ENCODE measurements at regions not wholly inside any gene's neighbourhood (a gene's known extent, or its start where the extent isn't known, plus 50 kb on each side); places are given as distances from the start of the nearest gene placed in this dataset.

DNA sequence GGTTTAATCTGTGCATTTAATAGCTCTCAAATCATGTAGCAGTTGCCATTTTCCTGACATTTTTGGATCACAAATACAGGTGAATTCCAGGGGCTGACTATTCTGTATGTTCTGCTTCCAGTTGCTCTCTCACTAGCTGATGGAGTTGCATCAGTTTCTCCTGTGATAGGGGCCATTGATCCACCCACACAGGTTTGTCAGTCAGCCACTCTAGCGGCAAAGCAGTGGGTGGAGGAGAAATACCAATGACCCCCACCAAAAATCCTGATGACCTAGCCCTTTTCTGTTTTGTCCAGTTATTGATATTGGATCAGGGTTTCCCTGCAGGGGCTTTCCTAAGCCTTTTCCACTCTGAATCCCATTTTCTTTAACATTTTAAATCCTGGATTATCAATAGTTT, 72.3 kb upstream of the BTN3A2 start:
- no peak for DNase-seq

DNA sequence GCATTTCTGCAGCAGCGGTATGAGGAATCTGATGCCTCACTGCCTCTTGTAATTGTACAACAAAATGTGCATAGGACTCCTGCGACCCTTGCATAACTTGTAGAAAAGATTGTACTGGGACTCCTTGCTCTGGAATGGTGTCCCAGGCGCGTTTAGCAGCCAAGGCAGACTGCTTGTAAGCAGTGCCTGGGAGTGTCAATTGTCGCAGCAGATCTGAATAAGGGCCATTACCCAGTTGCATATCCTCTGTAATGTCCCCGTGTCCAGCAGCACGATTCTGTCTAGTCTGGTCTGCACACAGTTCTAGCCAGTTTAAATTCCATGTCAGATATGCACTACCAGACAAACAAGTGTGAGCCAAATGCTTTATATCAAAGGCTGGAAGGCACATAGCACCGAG, 70.7 kb upstream of the BTN3A2 start:
- DNase-seq = no peak

DNA sequence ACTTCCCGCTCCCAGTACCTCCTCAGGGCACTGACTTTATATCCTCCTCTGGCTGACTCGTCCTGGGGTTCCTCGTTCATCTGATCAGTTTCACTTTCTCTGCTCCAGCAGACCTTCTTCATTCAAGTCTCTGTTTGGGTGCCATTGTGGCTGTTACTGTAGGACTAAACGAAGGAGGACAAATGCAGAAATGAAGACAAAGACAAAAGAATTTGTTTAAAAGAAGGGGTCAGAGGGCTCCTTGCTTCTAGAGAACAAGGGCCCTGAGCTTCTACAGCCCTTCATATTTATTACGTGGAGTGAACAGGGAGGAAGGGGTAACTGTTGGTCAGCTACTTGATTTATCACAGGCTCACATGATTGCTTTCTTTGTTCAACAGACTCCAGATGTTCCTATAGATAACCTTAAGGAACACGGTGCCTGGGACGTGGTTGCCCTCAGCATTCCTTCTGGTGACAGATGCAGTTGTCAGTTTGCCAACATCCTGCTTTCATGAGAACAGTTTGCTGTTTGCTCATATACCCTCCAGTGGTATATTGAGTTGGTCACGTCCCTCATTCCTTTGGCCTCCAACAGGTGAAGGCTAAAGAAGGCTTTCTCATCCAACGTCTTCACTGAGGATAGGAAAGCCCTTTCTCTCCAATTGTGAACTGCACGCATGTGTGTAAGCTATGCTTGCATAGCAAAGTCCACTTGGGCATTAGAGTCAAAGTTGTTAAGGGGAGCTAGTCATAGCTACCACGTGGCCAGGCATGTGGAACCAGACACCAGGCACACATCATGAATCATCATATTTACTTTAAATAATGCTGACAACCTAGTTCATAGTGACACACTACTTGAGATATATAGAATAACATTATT, 69.1 kb upstream of the BTN3A2 start:
- DNase-seq = peak; percentile 18

DNA sequence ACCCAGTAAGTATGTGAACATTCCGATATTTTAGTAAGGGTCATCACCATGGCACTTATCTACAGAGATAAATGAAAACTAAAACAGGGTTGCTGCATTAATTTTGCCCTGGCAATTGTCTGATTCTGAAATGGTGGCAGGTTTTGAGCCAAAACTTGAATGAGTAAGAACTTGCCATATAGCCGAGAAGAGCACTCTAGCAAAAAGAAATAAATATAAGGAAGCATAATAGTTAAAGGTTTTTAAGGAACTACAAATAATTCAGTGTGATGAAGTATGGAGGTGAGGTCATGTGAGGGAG, 68.5 kb upstream of the BTN3A2 start:
- no peak for DNase-seq

DNA sequence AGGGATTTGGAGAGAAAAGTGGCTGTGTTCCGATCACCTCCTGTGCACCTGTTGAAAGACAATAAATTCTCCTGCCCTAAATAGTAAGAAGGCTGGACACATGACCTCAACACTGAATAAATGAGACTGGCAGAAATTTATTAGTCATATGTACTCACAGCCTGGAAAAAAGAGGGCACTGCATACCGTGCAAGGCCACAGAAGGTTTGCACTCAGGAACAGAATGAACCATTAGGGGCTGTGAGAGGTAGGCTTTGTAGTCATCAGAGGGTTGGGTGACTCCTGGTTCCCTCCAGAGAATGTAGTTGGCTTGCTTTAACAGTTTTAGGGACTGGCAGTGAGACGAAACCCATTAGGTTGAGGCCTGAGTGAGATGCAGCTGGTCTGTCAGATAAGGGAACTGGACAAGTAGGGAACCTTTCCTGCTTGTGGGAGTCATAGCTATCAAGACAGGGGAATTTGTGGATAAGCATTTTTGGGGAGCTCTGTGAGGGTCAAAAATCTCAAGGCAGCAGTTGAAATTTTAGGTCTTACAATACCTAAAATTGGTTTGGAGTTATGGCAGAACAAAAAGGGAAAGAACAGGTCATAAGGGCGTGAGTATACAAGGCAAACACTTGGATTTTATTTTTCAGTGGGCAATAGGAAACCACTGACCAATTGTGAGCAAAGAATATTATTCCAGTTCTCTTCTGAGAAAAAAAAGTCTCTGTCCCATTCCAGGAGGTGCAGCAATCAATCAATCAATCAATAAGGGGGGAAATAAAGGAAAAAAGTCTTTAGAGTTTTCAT, 67.9 kb upstream of the BTN3A2 start:
- no peak for DNase-seq

DNA sequence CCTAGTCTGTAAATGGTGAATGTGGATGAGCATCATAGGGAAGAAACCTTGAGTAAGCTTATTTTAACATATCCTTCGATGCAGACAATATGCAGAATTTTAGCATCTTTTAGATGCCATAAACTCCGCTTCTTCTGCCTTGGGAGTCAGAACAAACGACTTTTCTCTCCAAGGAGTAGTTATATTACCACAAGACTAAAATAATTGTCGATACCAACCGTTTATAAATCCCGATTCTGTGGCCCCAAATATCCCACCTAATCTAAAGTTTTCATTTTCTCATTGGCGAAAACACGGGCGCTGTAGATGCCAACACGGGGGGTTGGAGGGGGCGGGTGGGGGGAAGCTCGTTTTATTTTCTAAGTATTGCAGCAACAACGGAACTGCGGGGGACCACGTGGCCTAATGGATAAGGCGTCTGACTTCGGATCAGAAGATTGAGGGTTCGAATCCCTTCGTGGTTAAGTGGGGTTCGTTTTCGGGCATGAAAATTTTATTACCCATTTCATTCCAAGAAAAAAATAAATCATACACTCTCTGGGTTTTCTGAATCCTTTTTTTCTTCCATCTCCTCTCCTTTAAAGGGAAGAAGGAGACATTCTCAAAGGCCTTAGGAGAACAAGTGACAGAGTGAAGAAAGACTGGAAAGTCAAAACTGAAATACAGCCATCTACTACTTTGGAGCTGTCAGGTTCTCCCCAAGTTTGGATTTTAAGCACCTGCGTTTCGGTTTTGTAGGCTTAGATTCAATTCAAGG, 65.5 kb upstream of the BTN3A2 start:
- DNase-seq = no peak

DNA sequence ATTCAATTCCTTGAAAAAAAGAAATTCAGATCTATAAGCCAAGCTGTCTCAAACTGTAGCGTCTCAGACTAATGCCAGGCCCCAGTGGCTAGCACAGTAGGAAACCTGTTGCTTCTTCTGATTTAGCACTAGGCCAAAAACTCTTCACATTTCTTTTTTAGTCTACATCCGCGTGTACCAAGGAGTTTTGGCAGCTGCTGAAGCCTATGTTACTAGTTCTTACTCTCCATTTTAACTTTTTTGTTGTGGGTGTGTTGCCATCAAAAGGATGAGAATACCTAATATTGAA, 65.0 kb upstream of the BTN3A2 start:
- DNase-seq = no peak

DNA sequence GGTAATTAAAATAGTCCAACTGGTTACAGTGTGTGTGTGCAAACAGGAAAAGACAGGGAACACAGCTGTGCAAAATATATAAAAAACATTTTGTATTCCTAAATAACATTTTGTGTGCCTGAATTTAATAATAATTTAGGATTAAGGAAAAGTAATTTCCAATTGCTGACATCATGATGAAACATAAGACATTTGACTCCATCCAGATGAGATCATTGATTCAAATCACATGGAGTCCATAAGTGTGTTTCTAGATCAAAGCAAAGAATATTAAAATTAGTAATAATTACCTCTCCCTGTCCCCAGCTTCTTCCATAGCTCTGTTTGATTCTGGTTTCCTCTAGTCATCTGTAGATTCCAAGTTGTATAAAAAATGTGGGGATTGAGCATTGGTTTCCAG, 64.6 kb upstream of the BTN3A2 start:
- no peak for DNase-seq

DNA sequence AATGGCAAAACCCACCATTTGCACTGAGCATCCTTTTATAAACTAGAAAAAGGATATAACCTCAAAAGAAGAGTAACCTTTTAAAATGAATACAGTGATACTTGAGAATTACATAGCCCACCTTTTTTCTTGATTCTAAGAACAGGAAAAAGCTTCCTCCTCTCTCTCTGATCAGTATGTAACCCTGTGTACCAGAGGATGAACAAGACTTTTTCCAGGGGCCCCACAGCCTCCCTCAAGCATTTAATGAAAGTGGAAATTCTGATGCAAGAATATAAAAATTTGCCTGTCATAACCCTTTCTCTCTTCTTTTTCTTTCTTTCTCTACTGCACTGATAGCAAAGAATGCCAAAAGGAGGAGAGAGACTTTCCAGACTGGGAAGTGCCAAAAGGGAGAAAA, 64.2 kb upstream of the BTN3A2 start:
- no peak for DNase-seq

DNA sequence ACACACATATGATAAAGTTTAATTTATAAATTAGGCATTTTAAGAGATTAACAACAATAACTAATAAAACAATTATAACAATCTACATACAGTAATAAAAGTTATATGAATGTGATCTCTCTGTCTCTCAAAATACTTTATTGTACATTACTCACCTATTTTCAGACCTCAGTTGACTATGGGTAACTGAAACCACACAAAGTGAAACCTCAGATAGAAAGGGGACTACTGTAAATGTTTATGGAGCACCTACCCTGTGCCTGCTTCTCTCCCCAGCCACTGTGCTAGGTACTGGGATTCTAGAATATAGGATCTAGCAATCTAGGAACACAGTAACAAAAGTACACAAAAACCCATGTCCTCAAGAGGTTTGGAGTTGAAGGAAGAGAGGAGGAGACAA, 63.4 kb upstream of the BTN3A2 start:
- no peak for DNase-seq

DNA sequence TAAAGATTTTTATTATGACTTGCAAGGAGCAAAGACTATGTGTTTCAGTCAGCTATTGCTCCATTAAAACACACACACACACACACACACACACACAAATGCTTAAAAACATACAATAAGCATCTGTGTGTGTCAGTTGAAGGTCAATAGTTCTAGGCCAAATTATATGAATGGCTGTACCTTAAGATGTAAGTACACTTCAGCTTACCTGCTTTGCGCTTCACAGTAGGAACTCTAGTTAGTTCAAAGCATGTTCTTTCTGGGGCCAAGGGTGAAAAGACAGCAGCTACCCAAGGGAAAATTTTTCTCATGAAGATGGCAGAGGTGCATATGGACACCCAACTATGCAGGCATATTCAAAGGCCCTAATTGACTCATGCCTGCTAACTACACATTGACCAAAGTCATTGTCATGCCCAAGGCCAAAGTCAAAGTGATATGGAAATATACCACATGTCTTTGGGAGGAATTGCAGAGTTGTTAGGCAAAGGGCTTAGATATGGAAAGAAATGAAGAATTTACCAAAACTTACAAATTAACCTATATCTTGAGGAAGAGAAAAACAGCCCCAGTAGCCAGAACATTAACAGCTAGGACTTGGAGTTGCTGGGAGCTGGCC, 61.9 kb upstream of the BTN3A2 start:
- DNase-seq = no peak

DNA sequence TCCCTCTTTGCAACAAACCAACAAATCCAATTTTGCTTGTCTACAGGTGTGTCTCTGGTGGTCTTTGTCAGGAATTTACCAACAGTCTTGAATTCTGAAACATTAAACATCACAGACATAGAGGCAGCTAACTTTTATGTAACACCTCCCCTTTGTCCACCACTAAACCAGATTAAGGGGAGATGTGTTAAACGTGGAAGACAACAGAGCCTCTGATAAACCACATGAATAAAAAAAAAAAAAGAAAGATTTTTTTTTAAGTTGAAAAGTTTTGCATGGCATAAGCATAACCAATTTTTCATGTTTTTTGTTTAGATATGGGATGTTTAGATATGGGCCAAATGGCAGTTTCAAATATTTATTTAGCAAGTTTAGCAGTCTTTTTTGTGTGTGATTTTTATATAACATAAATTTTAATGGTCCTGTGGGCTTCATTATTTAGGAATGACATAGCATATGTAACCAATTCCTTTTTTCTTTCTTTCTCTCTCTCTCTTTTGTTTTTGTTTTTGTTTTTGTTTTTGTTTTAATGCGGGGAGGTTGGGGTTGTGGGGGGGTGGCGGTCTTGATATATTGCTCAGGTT, 60.7 kb upstream of the BTN3A2 start:
- DNase-seq = no peak

DNA sequence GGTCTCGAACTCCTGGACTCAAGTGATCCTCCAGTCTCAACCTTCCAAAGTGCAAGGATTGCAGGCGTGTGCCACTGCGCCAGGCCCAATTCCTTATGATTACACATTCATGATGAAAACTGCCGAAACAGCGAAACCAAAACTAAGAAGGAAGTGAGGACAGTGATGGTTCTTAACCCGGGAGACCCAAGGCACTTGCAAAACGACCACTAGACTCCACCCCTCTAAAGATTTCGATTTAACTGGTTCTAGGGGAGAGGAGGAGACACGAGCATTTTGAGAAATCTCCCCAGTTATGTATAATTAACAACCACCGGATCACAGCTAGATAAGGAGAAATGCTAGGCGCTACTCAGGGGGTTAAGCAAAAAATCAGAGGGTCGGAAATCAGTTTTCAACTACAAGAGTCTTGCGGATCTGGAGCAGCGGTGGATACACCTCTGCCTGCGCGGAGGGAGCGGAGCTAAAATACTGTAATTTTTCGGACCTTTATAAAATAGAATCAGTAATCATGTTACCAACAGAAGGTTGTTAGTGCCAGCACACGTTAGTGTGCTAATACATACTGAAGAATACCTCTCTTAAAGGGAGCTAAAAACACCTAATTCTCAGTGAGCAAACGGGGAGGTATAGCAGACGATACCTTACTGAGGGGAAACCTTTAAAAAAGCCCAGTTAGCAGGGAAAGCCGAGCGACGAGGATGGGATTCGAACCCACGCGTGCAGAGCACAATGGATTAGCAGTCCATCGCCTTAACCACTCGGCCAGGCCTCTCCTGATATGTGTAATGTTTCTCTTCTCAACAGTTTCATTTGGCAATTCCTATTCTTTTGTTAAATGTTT, 60.0 kb upstream of the BTN3A2 start:
- no peak for DNase-seq

DNA sequence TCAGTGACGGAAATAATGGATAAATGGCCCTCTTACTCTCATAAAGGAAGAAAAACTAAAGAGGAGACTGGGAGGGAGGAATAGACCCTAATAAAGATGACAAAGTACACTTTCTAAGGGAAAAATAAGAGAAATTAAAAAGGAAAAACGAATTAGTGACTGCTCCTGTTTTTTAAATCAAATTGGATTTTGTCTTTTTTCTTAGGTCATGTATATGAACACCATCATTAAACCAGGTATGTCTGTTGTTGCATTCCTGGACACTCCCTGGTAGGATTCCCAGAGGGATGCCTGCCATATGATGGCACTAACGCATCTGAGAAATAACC, 59.4 kb upstream of the BTN3A2 start:
- DNase-seq = no peak

DNA sequence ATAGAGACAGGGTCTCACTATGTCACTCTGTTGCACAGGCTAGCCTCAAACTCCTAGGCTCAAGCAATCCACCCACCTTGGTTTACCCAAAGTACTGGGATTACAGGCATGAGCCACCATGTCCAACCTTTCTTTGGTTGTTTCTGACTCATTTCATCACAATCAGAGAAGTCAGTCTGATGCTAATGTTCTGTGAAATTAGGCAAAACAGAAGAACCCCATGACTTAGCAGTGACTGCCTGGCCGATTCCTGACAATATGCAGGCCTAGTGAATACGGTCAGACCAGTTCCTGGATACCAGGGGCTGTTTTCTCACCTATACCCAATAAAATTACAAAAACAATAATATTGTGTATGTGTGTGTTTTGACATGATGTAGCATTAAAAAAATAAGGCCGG, 58.8 kb upstream of the BTN3A2 start:
- DNase-seq = no peak

DNA sequence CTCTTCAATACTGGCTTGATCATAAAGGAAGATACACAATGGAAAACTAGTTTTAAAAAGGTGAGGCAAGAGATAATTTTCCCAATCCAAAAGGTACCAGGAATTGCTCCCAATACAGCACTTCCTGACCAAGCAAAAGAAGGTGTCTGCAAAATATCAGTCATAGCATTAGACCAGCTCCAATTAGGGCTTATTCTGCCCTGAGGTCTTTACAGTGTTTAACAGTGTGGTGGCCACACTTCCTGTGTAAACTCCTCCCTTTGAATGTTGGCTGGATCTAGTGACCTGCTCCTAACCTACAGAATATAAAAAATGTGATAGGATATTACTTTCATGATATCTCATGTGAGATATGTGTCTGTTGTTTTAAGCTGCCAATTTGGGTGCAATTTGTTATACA, 57.1 kb upstream of the BTN3A2 start:
- no peak for DNase-seq

DNA sequence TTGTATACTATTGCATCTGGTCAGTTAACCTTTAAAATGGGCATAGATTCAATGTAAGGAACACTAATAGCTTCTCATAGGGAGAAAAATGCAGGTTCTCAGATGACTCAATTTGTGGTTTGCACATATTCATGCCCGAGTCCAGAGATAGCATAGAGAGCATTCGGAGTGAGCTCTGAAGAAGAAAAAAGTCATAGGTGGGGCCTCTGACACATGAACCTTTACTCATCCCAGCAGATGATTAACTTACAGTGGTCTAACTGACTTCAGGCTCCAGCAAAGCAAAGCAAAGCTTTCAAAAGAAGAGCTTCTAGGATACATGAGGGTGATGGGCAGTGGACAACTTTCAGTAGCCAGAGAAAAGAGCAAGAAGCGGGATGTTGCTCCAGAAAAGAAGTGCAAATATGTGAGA, 55.3 kb upstream of the BTN3A2 start:
- no peak for DNase-seq

DNA sequence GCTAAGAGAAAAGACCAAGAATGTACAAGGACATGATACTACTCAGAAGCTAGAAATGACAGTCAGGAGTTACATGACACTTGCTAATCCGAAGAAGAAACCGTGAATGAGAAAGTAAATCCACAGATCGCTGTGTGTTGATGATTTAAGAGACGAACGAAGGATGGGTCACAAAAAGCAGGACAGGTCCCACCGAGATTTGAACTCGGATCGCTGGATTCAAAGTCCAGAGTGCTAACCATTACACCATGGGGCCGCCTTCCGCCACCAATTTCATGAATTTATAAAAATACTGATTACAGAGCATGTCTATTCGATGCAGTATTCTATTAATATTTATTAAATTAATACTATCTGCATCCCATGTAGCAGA, 54.0 kb upstream of the BTN3A2 start:
- no peak for DNase-seq

DNA sequence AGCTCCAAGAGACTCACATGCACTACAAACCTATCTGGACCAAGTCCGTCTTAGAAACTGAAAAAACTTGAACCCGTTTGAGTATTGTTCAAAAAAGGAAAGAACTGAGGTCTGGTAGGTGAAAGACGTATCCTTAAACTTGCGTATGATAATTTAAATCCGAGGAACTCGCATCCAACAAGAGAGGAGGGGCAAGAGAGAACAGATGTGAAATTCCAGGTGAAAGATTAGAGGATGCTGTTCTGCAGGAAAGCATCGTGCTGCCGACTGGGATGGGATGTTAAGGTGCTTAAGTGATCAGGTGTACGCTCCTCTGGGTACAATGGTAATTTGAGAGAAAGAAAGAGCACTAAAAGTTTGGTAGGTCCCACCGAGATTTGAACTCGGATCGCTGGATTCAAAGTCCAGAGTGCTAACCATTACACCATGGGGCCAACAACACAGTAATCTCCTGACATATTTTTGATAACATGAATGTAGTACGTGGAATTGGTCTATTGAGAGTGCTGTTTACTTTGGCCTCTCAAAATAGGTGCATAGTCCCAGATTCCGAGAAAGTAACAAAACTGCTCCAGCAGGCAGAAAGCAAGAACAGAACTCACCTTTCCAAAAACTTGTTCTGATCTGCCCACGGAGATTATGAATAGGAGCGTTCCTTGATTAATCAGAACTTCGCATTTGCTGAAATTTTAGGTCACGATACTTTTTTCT, 53.5 kb upstream of the BTN3A2 start:
- DNase-seq = peak; percentile 90

DNA sequence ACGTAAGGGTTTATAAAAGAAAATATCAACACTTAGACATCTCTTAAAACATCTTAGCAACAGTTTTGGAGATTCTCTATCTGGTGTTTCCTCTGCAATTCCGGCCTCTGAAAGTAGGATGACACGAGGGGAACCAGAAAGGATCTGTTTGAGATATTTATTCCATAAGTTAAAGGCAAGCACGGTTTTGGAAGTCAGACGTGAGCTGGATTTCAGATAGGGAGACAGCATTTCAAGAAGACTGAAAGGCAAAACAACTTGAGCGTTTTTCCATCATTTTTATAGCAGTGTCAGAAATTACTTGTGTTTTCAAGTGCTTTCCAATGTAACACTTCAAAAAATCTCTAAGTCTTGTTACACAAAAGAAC, 52.9 kb upstream of the BTN3A2 start:
- peak; percentile 66 for DNase-seq

DNA sequence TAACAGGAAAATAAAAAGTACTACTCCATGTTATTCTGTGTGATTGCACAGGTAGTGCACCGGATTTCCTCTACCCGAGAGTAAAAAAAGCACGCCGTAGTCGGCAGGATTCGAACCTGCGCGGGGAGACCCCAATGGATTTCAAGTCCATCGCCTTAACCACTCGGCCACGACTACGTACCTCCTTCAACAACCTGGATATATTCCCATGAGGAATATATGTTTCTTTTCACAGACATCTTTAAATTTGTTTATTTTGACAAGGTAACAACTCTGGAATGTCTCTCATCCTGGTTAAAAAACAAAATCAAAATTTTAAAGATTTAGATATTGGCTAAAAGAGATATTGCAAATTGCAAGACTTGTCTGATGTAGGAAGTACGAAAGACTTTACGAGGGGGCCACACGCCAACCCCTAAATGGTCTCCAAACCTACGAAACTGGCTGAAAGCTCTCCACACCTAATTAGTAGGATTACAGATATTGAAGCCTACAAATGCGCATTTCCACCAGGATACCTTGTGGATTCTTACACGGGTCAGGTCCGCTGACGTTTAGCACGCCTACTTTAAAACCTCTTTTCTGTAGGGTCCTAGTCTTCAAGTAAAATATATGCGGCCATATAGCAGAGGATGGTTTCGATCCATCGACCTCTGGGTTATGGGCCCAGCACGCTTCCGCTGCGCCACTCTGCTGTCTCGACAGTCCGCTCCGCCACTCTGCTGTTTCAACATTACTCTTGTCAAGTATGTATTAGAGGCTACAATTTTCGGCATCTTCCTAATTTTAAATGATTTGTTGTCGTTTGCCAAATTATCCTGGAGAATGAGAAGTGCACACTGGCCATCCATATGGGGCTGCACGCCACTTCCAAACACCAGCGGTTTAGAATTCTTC, 52.2 kb upstream of the BTN3A2 start:
- DNase-seq = peak; percentile 96
